ENCODE measurements at regions not wholly inside any gene's neighbourhood (a gene's known extent, or its start where the extent isn't known, plus 50 kb on each side); places are given as distances from the start of the nearest gene placed in this dataset.
"Not testable (repeated sequence)": the region's sequence is repeated elsewhere in the genome, so short reads cannot be mapped to it uniquely, and the experiment has no call there.

DNA sequence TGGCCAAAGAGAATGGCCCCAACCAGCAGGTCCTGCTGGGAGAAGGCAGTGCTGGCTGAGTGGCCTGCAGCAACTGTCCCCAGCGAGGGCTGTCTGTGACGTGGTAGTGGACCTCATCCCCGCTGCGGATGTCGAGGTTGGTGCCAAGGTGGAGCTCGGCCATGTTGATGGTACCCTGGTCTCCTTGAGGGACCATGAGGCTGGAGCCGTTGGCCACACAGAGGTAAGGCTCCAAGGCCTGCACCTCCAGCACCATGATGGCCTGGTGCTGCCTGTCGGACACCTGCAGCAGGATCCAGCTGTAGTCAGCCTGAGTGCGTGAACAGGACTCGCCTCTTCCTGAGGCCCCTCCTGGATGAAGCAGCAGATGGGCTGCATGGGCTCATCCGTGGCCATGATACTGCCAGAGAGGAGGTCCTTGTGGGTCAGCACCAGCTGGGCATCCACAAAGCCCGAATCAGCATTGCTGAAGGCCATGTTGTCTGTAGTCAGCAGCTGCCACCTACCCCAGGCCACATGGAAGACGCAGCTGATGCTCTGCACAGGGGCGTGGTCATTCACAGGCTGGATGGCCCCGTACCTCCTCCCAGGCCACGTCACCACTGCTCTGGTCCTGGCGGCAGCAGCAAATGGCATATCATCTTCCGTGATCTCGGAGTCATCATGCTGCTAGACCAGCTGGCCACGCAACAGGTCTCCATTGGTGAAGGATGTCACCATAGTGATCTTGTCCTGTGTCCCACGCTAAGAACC is 167.5 kb downstream of the GOLGA6L4 start:
- DNase-seq, result no peak

DNA sequence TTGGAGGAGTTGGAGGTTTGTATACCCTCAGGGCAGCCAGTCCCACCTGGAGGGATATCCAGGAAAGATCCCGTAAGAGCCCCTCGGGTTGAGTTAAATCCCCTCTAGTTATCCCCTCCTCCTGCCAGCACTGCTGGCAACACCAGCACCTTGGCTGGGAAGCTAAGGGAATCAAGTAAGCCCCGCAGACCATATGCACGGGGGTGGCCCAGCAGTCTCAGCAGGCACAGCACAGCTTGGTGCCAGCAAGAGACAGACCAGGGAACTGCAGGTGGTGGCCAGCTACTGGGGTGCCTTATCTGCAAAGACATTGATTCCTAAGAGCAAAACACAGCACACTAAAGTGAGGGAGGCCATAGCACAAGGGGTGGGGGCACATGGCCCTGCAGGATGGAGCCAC is 173.8 kb downstream of the GOLGA6L4 start:
- H3K36me3 ChIP-seq (ENCODE audit: low read depth); DNase-seq; ATAC-seq; intact Hi-C loops (cut with DNase I, micrococcal nuclease); H3K9me3 ChIP-seq; H3K4me3 ChIP-seq; H3K4me1 ChIP-seq (ENCODE audit: low read depth): not testable (repeated sequence)

More for the DNA sequence above, 167.5 kb downstream of the GOLGA6L4 start:
- Histone ChIP-seq H3K9me3 (no peaks in the 10 kb centered on the region), H3K4me1 (ENCODE audit: low read depth) (no peaks in the 10 kb centered on the region), H3K36me3 (ENCODE audit: low read depth) (no peaks in the 10 kb centered on the region), H3K4me3 (no peak overlapping the region)
- TF ChIP-seq CTCF (IDR thresholded peaks at IDR 0.05), result no peak
- intact Hi-C loops (cut with DNase I, micrococcal nuclease), result no loop called here
- no peak for ATAC-seq

- H3K4me3 ChIP-seq; intact Hi-C loops (cut with DNase I, micrococcal nuclease); H3K4me1 ChIP-seq (ENCODE audit: low read depth); ATAC-seq; H3K9me3 ChIP-seq; H3K36me3 ChIP-seq (ENCODE audit: low read depth): not testable (repeated sequence)
- peak in 1 of 3 donors; percentile 26 for DNase-seq
Measured at GRCh38 chr15:84421513-84422181, 179.2 kb upstream of the ZSCAN2 start.

GRCh38 chr15:84425327-84425726 is 175.5 kb upstream of the ZSCAN2 start:
- H3K36me3 ChIP-seq (ENCODE audit: low read depth); ATAC-seq; H3K4me3 ChIP-seq; intact Hi-C loops (cut with DNase I, micrococcal nuclease); H3K9me3 ChIP-seq; H3K4me1 ChIP-seq (ENCODE audit: low read depth): not testable (repeated sequence)
- peak in 1 of 3 donors; percentile 21 for DNase-seq

DNA sequence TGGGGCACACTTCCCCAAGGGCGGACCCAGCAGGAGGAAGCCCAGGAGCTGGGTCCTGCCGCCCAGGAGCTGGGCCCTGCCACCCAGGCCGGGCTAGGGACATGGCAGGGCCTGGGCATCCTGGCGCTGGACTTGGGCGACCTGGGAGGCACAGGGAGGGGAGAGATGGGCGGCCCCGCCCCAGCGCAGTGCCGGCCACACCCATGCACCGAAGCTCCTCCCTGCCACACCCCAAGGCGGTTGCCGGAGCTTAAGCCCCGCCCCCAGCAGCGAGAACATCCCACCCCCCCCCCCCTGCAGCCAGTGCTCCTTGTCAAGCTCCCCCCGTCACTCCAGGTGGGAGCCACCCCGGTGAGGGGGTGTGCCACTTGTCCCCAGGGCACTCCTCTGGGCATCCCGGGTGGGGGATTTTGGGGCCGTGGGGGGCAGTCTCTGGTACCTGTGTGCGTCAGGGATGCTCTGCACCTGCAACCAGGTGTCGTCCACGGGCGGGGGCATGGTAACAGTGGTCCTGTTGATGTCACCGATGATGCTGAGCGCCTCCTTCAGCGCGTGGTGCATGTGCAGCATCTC is 127.4 kb upstream of the ZSCAN2 start:
- H3K9me3 ChIP-seq; intact Hi-C loops (cut with DNase I, micrococcal nuclease); H3K4me1 ChIP-seq (ENCODE audit: low read depth); ATAC-seq; DNase-seq; H3K36me3 ChIP-seq (ENCODE audit: low read depth); H3K4me3 ChIP-seq: not testable (repeated sequence)

GRCh38 chr15:84476364-84477033 is 124.3 kb upstream of the ZSCAN2 start:
- H3K9me3 ChIP-seq; H3K4me3 ChIP-seq; H3K4me1 ChIP-seq (ENCODE audit: low read depth); DNase-seq; intact Hi-C loops (cut with DNase I, micrococcal nuclease); H3K36me3 ChIP-seq (ENCODE audit: low read depth): not testable (repeated sequence)
- peak; percentile 33 for ATAC-seq

- H3K9me3 ChIP-seq; H3K4me1 ChIP-seq (ENCODE audit: low read depth); H3K4me3 ChIP-seq; H3K36me3 ChIP-seq (ENCODE audit: low read depth); intact Hi-C loops (cut with DNase I, micrococcal nuclease); DNase-seq: not testable (repeated sequence)
- peak; percentile 94 for ATAC-seq
Measured at GRCh38 chr15:84477550-84477949, 123.3 kb upstream of the ZSCAN2 start.

DNA sequence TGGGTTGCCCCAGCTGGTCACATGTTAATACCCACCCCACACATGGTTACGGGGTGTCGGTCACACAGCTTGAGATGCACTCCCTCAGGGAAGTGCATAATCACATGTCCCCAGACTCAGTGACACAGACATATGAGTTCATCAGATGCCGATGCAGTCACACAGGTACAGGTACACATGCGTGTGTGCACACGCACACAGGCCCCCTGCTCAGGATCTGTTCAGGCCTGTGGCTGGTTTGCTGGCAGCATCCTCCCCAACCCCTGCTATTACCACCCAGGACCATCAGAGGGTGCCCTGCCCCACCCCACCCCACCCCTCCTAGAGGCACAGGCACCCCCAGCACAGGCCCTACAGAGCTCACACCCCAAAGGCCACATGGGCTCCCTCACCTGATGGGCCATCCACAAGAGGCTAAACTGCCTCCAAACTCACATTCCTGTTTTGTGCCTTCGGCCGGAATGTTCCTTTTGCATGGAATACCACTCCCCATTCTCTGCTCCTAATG is 120.6 kb upstream of the ZSCAN2 start:
- H3K36me3 ChIP-seq (ENCODE audit: low read depth); DNase-seq; intact Hi-C loops (cut with DNase I, micrococcal nuclease); H3K4me3 ChIP-seq; ATAC-seq; H3K9me3 ChIP-seq; H3K4me1 ChIP-seq (ENCODE audit: low read depth): not testable (repeated sequence)

GRCh38 chr15:84483859-84484258 is 117.0 kb upstream of the ZSCAN2 start:
- H3K4me3 ChIP-seq; H3K4me1 ChIP-seq (ENCODE audit: low read depth); ATAC-seq; intact Hi-C loops (cut with DNase I, micrococcal nuclease); H3K36me3 ChIP-seq (ENCODE audit: low read depth); H3K9me3 ChIP-seq: not testable (repeated sequence)
- peak in 1 of 3 donors; percentile 20 for DNase-seq

DNA sequence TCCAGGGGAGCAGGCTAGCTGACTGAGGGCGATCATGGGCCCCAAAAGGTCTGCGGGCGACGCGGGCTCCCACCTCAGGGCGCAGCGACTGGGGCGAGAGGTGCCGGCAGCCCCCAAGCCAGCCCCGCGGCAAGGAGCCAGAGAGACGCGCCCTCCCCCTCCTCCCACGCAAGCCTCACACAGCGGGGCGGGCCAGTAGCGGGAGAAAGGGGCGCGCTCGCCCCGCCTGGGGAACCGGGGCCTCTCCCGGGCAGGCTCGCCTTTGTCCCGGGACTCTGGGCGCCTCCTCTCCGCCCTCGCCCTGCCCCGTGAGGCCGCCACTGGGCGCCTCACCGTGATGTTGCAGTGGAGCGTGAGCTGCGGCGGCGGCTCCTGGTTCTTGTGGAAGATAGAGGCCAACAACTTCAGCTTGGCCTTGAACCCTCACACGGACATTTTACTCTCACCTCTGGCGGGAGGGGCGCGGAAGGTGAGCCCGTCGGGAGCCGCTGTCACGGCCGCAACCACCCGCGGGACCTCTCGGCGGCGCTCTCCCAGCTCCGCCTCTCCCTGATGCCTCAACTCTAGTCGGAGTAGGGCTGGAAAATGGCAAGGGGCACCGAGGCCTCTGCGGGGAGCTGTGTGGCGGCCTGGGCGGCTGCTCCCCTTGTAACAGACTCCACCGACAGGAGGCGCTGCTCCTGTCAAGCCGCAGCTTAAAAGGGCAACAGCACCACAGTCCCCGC is 100.5 kb upstream of the ZSCAN2 start:
- peak in 2 of 3 donors; percentile 38 to 46 for DNase-seq
- H3K4me1 ChIP-seq (ENCODE audit: low read depth); H3K9me3 ChIP-seq; intact Hi-C loops (cut with DNase I, micrococcal nuclease); ATAC-seq; H3K36me3 ChIP-seq (ENCODE audit: low read depth); H3K4me3 ChIP-seq: not testable (repeated sequence)

DNA sequence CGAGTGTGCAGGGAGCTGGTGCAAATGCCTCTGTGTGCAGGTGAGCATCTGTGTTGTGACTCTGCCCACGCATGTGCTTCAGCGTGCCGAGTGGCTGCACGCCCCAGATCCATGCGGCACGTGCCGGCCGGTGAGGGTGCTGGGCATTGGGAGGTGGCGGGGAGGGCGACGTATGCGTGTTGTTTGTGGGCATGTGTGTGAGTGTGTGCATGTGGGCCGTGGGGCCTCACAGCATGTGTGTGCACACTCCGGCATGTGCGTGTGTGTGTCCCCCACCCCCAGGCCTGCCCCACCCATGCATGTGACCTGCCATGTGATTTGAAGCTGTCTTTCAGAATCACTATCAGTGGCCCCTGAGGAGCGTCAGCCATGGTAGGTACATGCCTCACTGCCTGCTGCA is 97.7 kb upstream of the ZSCAN2 start:
- intact Hi-C loops (cut with DNase I, micrococcal nuclease), result not testable (repeated sequence)

GRCh38 chr15:84505552-84505951 is 95.3 kb upstream of the ZSCAN2 start:
- H3K4me1 ChIP-seq (ENCODE audit: low read depth); H3K36me3 ChIP-seq (ENCODE audit: low read depth); ATAC-seq; H3K9me3 ChIP-seq; intact Hi-C loops (cut with DNase I, micrococcal nuclease); H3K4me3 ChIP-seq; DNase-seq: not testable (repeated sequence)

More for the DNA sequence above, 97.7 kb upstream of the ZSCAN2 start:
- ATAC-seq; H3K4me3 ChIP-seq; H3K4me1 ChIP-seq (ENCODE audit: low read depth); H3K36me3 ChIP-seq (ENCODE audit: low read depth); H3K9me3 ChIP-seq: not testable (repeated sequence)
- peak in 1 of 3 donors; percentile 13 for DNase-seq
